NCI-H2029 (cell line): ENCODE measurements at regions not wholly inside any gene's neighbourhood (a gene's known extent, or its start where the extent isn't known, plus 50 kb on each side); places are given as distances from the start of the nearest gene placed in this dataset.
A peak's percentile ranks its signal among the peaks of the same experiment; 100 is the strongest.

Experiments
- DNase-seq: peaks from one replicate; lab custom pipeline; 2025; lab: John Stamatoyannopoulos, UW

DNA sequence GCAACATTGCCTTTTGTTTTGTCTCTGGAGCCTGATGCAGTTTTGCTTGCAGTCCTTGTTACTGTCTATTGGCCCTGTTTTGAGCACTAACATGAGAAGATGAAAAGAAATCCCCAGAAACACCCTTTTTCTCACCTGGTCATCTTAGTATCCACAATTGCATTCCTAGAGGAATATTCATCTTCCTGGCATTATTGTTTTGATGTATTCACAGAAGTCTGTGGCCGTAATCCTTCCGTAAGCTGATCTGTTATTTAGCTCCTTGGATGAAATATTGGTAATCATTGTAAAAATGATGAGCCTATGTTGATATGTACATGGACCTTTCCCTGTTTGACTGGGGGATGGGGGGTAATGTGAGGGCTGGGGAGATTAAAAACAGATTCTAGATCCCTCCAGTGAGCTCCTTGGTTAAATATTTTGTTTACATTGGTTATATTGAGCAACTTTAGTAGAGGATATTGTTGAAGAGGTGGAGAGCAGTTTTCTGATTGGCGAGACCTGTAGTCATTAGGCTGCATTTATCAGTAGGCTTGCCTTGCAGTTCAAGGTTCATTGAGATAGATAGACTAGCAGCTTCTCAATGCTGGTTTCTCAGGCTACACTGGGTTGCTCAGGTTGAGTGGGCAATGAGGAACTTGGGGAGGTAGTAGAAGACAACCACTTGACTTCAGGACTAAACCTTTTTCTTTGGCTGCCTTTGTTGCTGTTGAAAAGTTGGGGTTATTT is 117.5 kb downstream of the MACIR start:
- DNase-seq: no peak

- DNase-seq: peak; percentile 31
These were observed 116.8 kb downstream of the MACIR start for GRCh38 chr5:103375350-103375749.

- no peak for DNase-seq
These were observed 116.0 kb downstream of the MACIR start for GRCh38 chr5:103374473-103374963.

DNA sequence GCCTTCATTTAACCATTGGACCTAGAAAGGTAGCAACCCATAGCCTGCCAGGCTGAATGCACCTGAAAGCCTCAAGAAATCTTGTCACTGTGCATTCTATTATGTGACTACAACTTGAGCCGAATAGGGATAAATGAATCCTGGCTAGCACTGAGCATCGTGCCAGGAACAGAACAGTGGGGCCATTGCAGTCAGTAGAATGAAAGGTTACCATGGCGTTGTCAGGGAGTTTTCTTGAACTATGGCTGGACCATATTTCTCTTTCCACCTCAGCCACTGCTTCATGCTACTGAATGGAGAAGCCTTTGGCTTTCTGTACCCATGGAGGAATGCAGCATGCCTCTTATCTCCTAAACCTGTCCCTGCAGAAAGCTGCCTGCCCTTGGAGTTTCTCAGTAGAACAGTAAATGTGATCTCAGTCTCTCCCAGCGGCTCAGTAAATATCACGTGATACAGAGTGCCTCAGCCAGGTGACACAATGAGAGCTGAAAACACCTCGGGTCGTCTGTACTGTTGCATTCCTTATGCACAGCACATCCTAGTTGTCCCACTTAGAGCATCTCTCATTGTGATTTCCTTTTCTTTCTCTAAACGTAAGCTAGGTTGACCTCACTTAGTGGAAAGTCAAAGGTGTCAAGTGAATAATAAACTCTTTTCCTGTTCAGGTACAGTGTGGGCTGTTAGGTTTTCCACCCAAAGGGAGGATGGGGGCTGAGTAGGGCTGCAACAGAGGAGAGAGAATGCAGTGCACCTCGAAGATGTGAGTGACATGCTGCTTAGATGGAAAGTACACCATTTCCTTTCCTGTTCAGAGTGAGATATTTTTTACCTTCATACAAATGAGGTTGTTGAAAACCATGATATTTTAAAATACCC is 115.3 kb downstream of the MACIR start:
- peak; percentile 37 for DNase-seq

DNA sequence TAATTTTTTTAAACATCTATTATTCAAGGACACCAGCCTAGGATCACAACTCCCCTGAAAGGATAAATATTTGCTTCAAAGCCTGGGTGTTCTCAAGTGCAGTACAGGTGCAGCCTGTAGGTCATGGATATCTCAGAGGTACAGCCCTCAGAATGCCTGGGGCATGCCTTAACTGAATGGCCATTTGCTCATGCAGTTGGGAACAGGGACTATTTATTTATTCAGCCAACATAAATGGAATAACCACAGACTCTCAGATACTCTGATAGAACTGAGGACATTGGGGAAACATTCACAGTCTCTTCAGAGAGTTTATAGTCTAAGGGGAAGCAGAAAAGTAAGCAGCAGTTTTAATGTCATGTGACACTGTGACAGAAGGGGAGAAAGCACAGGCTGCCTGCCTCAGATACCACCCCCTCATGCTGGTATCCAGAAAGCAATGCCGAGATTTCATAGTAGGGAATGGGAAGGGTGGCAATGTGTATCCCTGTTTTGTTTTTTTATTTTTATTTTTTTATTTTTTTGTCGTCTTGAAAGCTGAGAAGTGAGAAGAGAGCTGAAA is 112.6 kb downstream of the MACIR start:
- DNase-seq: no peak

GRCh38 chr5:103369125-103370120 is 110.9 kb downstream of the MACIR start:
- DNase-seq: no peak

DNA sequence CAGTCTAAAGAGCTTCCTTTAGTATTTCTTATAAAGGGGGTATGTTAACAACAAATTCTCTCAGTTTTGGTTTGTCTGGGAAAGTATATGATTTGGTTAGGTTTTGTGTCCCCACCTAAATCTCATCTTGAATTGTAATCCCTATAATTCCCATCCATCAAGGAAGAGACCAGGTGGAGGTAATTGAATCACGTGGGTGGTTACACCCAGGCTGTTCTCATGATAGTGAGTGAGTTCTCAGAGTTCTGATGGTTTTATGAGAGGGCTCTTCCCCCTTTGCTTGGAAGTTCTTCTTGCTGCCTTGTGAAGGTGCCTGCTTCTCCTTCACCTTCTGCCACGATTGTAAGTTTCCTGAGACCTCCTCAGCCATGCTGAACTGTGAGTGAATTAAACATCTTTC is 109.1 kb downstream of the MACIR start:
- DNase-seq: no peak

DNA sequence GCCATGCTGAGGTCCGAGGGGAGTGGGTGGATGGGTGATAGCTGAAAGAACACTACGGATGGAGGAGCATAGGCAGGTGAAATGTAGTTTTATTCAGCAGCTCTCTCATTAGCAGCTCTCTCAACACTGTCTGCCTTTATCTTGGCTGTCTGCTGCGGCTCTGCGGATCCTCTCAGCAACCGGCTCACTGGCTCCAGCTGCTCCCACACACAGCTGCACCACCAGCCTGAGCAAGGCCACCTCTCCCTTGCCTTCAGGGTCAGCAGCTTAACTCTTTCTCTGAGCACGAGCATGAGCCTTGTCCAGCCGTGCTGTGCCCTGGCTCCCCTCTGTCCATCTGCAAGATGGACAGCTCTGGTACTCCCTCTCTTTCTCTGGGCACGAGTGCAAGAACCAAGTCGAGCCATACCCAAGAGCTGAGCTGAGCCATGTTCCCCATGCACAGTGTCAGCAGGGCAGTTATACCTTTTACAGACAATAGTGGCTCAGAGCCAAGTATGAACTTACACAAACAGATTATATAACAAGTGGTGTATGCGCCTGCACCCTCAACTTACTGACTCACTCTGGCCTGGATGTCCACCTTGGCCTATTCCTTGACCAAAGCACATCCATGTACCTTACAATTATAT is 108.5 kb downstream of the MACIR start:
- no peak for DNase-seq

DNA sequence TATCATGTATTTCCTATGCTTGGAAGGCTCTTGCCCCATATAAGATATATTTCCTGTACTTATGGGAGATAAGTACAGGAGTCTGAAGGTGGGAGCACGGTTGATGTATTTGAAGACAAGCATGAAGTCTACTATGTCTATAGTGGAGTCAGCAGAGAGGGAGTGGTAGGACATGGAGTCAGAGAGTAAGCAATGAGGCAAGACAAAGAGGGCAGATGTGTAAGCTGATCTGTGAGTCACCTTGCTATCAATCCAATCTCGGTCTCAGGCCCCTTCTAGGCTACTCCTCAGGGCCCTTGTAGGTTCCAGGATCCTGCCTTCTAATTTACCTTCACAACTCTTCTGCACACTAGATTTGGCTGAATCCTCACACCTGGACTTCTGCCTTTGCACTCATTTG is 105.5 kb downstream of the MACIR start:
- no peak for DNase-seq

DNA sequence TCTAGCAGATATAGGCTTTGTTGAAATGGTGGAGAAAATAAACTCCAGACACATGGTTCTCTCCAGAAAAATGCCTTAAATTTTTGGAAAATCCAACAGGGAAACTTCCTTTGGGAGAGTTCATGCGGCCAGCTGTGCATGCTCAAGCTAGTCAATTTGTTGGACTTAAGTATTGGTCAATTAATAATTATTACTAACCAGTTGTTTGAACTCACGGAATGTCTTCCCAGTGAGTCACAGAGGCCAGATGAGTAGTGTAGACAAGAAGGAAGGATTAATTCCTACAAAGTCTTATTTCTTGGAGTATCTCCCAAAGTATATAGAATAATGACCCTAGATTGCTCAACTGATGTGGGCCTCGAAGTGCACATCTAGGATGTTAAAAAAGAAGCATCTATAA is 103.6 kb downstream of the MACIR start:
- DNase-seq: no peak

DNA sequence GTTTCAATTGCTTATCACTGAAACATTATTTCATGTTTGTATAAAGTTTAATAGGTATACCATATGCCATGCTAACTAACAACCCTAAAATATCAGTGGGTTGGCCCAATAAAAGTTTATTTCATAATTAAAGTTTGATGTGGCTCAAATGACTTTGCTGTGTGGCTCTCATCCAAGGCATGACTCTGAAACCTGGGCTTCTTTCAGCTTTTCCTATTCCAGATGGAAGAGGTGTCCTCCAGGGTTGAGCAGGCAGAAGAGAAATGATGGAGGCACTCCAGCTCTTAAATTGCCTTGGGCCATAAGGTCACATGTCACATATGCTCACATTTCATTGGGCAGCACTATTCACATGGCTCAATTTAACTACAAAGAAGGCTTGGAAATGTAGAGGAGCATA is 101.9 kb downstream of the MACIR start:
- DNase-seq: no peak

- no peak for DNase-seq
These were observed 99.9 kb downstream of the MACIR start for GRCh38 chr5:103358305-103358995.

- no peak for DNase-seq
These were observed 99.1 kb downstream of the MACIR start for GRCh38 chr5:103357636-103358035.

- no peak for DNase-seq
These were observed 98.0 kb downstream of the MACIR start for GRCh38 chr5:103356350-103357091.

- no peak for DNase-seq
These were observed 97.0 kb downstream of the MACIR start for GRCh38 chr5:103355579-103355978.

DNA sequence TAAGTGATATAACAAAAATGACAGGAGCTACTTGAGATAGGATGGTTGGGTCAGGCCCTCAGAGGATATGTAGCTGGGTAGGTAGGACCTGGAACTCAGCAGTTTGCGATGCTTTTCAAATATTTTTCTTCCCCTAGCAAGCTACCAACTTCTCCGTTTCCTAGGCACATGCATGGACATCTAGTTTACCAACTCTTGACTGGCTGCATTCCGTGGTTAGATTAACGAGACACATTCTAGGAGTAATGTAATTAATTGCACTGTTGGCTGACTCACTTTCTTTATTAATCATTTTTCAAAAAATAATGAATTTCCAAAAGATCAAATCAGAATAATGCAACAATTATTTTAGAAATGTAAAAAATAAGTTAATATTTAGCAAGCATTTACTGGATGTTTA is 95.9 kb downstream of the MACIR start:
- DNase-seq: no peak

DNA sequence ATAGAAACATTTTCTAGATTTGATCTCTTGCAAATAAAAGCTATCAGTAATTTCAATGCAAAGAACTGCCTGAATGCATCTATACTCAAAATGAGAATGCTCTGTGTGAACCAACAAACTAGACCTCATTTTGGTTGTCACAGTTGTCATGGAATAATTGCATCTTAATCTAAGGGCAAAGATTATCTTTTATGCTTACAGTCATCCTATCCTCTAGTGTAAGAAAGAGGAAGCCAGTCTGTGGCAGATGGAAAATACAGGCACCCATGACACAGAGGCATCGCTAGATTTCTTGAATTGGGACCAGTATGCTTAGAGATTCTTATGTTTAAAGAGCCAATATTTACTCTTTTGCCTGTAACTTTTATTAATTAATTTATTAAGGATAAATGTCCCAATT is 95.0 kb downstream of the MACIR start:
- no peak for DNase-seq

GRCh38 chr5:103347716-103348423 is 89.3 kb downstream of the MACIR start:
- DNase-seq: no peak

DNA sequence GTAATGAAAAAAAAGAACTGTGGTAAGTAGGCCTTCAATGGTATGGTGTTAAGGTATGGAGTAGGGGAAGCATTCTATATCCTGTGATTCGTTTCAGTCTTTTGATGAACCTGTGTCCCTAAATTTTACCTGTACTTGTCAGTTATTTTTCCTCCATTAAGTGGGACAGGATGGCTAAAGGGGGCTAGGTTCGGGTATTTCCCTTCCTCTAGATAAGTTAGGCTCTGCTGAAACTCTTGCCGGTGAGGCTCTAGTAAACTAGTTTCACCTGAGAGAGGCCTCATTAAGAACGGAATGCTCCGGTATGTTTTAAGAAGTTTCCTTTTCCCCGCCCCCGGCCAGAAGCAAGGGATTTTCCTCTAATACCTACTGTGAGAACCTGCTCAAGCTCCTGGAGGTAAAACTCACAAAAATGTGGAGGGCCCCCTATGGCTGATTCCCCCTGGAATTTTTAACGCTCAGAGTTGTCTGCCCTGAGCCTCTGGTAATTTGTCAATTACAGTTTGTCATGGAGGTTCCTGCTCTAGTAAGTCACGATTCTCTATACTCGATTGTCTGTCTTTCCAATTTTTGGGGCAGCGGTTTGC is 87.7 kb downstream of the MACIR start:
- no peak for DNase-seq
